ENCODE measurements at regions not wholly inside any gene's neighbourhood (a gene's known extent, or its start where the extent isn't known, plus 50 kb on each side); places are given as distances from the start of the nearest gene placed in this dataset.

DNA sequence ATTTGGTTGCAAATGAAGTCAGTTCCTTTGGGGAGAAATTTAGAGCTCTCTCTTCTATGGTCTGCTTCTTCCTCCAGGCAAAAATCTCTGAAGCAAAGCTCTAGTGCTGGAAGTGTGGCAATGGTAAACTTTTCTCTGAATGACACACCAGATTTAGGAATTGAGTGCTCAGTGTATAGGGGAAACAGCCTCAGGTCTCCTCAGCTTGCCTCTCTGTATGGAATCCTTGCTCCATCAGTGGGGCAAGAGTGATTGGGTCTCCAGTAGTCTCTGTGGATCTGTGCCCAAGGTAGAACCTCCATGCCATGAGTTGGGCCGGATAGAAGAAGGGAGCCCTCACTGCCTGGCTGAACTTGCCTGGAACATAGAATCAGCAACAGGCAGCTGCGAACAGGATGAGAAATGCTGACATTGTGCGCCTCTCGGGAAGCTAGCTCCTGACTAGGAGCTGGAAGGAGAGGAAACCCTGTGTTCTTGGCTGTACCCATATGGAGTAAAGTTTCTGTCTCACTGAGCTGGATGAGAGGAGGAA lies 156.1 kb downstream of the WNT7A start:
- Mint-ChIP-seq H3K4me3 (no peak overlapping the region), H3K36me3 (ENCODE audit: low read depth) (peaks cover 25% of the 10 kb centered on the region), H3K27me3 (ENCODE audit: insufficient read depth, low read depth, poor library complexity) (peaks cover 8% of the 10 kb centered on the region), H3K4me1 (peaks cover 14% of the 10 kb centered on the region), H3K27ac (no peak overlapping the region), H3K9me3 (peaks cover 31% of the 10 kb centered on the region)
- H3K9me2 ChIP-seq (ENCODE audit: insufficient read depth), result no peaks in the 10 kb centered on the region
- DNase-seq (ENCODE audit: low spot score) (no peak), ATAC-seq (no peak)
- H2AFZ ChIP-seq, result no peak overlapping the region
- H3K36me3 ChIP-seq (ENCODE audit: insufficient read depth), result no peaks in the 10 kb centered on the region
- no peaks in the 10 kb centered on the region for H3K79me2 ChIP-seq (replicated peaks; ENCODE audit: insufficient read depth)
- peaks cover 14% of the 10 kb centered on the region for H3K4me1 ChIP-seq (ENCODE audit: insufficient read depth)
- no peak overlapping the region for H3K4me2 ChIP-seq
- TF ChIP-seq, protein P1, sequence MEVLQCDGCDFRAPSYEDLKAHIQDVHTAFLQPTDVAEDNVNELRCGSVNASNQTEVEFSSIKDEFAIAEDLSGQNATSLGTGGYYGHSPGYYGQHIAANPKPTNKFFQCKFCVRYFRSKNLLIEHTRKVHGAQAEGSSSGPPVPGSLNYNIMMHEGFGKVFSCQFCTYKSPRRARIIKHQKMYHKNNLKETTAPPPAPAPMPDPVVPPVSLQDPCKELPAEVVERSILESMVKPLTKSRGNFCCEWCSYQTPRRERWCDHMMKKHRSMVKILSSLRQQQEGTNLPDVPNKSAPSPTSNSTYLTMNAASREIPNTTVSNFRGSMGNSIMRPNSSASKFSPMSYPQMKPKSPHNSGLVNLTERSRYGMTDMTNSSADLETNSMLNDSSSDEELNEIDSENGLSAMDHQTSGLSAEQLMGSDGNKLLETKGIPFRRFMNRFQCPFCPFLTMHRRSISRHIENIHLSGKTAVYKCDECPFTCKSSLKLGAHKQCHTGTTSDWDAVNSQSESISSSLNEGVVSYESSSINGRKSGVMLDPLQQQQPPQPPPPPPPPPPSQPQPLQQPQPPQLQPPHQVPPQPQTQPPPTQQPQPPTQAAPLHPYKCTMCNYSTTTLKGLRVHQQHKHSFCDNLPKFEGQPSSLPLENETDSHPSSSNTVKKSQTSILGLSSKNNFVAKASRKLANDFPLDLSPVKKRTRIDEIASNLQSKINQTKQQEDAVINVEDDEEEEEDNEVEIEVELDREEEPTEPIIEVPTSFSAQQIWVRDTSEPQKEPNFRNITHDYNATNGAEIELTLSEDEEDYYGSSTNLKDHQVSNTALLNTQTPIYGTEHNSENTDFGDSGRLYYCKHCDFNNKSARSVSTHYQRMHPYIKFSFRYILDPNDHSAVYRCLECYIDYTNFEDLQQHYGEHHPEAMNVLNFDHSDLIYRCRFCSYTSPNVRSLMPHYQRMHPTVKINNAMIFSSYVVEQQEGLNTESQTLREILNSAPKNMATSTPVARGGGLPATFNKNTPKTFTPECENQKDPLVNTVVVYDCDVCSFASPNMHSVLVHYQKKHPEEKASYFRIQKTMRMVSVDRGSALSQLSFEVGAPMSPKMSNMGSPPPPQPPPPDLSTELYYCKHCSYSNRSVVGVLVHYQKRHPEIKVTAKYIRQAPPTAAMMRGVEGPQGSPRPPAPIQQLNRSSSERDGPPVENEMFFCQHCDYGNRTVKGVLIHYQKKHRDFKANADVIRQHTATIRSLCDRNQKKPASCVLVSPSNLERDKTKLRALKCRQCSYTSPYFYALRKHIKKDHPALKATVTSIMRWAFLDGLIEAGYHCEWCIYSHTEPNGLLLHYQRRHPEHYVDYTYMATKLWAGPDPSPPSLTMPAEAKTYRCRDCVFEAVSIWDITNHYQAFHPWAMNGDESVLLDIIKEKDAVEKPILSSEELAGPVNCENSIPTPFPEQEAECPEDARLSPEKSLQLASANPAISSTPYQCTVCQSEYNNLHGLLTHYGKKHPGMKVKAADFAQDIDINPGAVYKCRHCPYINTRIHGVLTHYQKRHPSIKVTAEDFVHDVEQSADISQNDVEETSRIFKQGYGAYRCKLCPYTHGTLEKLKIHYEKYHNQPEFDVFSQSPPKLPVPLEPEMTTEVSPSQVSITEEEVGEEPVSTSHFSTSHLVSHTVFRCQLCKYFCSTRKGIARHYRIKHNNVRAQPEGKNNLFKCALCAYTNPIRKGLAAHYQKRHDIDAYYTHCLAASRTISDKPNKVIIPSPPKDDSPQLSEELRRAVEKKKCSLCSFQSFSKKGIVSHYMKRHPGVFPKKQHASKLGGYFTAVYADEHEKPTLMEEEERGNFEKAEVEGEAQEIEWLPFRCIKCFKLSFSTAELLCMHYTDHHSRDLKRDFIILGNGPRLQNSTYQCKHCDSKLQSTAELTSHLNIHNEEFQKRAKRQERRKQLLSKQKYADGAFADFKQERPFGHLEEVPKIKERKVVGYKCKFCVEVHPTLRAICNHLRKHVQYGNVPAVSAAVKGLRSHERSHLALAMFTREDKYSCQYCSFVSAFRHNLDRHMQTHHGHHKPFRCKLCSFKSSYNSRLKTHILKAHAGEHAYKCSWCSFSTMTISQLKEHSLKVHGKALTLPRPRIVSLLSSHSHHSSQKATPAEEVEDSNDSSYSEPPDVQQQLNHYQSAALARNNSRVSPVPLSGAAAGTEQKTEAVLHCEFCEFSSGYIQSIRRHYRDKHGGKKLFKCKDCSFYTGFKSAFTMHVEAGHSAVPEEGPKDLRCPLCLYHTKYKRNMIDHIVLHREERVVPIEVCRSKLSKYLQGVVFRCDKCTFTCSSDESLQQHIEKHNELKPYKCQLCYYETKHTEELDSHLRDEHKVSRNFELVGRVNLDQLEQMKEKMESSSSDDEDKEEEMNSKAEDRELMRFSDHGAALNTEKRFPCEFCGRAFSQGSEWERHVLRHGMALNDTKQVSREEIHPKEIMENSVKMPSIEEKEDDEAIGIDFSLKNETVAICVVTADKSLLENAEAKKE (CRISPR knock-in tag; IDR thresholded peaks at IDR 0.05), result no peak
- TF ChIP-seq, protein P2, sequence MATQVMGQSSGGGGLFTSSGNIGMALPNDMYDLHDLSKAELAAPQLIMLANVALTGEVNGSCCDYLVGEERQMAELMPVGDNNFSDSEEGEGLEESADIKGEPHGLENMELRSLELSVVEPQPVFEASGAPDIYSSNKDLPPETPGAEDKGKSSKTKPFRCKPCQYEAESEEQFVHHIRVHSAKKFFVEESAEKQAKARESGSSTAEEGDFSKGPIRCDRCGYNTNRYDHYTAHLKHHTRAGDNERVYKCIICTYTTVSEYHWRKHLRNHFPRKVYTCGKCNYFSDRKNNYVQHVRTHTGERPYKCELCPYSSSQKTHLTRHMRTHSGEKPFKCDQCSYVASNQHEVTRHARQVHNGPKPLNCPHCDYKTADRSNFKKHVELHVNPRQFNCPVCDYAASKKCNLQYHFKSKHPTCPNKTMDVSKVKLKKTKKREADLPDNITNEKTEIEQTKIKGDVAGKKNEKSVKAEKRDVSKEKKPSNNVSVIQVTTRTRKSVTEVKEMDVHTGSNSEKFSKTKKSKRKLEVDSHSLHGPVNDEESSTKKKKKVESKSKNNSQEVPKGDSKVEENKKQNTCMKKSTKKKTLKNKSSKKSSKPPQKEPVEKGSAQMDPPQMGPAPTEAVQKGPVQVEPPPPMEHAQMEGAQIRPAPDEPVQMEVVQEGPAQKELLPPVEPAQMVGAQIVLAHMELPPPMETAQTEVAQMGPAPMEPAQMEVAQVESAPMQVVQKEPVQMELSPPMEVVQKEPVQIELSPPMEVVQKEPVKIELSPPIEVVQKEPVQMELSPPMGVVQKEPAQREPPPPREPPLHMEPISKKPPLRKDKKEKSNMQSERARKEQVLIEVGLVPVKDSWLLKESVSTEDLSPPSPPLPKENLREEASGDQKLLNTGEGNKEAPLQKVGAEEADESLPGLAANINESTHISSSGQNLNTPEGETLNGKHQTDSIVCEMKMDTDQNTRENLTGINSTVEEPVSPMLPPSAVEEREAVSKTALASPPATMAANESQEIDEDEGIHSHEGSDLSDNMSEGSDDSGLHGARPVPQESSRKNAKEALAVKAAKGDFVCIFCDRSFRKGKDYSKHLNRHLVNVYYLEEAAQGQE (IDR thresholded peaks at IDR 0.05; ENCODE audit: unreplicated experiment), result no peak
- TF ChIP-seq NANOG (IDR thresholded peaks at IDR 0.05; ENCODE audit: borderline replicate concordance), result no peak
- TF ChIP-seq JUNB (IDR thresholded peaks at IDR 0.05; ENCODE audit: unreplicated experiment), result no peak
- no peak for TF ChIP-seq CREB1 (CRISPR knock-in tag; IDR thresholded peaks at IDR 0.05; ENCODE audit: low read depth)
- no peak for TF ChIP-seq STAT1 (IDR thresholded peaks at IDR 0.05; ENCODE audit: unreplicated experiment)
- TF ChIP-seq, protein P3, sequence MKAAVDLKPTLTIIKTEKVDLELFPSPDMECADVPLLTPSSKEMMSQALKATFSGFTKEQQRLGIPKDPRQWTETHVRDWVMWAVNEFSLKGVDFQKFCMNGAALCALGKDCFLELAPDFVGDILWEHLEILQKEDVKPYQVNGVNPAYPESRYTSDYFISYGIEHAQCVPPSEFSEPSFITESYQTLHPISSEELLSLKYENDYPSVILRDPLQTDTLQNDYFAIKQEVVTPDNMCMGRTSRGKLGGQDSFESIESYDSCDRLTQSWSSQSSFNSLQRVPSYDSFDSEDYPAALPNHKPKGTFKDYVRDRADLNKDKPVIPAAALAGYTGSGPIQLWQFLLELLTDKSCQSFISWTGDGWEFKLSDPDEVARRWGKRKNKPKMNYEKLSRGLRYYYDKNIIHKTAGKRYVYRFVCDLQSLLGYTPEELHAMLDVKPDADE (IDR thresholded peaks at IDR 0.05), result no peak
- TF ChIP-seq ZNF331 (CRISPR knock-in tag; IDR thresholded peaks at IDR 0.05; ENCODE audit: low read depth), result no peak
- no peak for TF ChIP-seq ZNF114 (CRISPR knock-in tag; IDR thresholded peaks at IDR 0.05)
- no peak for TF ChIP-seq EZH2phosphoT487 (IDR thresholded peaks at IDR 0.05; ENCODE audit: unreplicated experiment)
- TF ChIP-seq EZH2 (IDR thresholded peaks at IDR 0.05; ENCODE audit: low read depth, unreplicated experiment), result no peak
- TF ChIP-seq, protein P4, sequence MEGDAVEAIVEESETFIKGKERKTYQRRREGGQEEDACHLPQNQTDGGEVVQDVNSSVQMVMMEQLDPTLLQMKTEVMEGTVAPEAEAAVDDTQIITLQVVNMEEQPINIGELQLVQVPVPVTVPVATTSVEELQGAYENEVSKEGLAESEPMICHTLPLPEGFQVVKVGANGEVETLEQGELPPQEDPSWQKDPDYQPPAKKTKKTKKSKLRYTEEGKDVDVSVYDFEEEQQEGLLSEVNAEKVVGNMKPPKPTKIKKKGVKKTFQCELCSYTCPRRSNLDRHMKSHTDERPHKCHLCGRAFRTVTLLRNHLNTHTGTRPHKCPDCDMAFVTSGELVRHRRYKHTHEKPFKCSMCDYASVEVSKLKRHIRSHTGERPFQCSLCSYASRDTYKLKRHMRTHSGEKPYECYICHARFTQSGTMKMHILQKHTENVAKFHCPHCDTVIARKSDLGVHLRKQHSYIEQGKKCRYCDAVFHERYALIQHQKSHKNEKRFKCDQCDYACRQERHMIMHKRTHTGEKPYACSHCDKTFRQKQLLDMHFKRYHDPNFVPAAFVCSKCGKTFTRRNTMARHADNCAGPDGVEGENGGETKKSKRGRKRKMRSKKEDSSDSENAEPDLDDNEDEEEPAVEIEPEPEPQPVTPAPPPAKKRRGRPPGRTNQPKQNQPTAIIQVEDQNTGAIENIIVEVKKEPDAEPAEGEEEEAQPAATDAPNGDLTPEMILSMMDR (conservative IDR thresholded peaks at IDR 0.05; ENCODE audit: low read depth in 2 of 2), result no peak
- no peaks in the 10 kb centered on the region for H3F3A ChIP-seq (replicated peaks; ENCODE audit: low read depth)
- H3K27me3 ChIP-seq (ENCODE audit: insufficient read depth), result no peaks in the 10 kb centered on the region
- H4K20me1 ChIP-seq (replicated peaks; ENCODE audit: insufficient read depth), result no peaks in the 10 kb centered on the region
- no peak overlapping the region for H3K4me3 ChIP-seq
- no peak overlapping the region for H3K27ac ChIP-seq (ENCODE audit: low read depth)

Data from GM23338 (cell line).